ENCODE measurements at regions not wholly inside any gene's neighbourhood (a gene's known extent, or its start where the extent isn't known, plus 50 kb on each side); places are given as distances from the start of the nearest gene placed in this dataset.

GRCh38 chr1:39152923-39153322, 51.6 kb upstream of the MACF1 start:
- H4K20me1 ChIP-seq (ENCODE audit: insufficient read depth, low read length) = no peaks in the 10 kb centered on the region
- H3K36me3 ChIP-seq (replicated peaks; ENCODE audit: insufficient read depth, low read length) = no peaks in the 10 kb centered on the region
- DNase-seq = no peak
- no peaks in the 10 kb centered on the region for H3K27me3 ChIP-seq (replicated peaks; ENCODE audit: insufficient read depth, low read length)
- TF ChIP-seq CTCF (IDR thresholded peaks at IDR 0.05; ENCODE audit: low read length) (no peak), EZH2phosphoT487 (IDR thresholded peaks at IDR 0.05; ENCODE audit: low read length) (no peak)
- no peak overlapping the region for H3K4me3 ChIP-seq (ENCODE audit: low read length)
- no peaks in the 10 kb centered on the region for H3K9me3 ChIP-seq (replicated peaks; ENCODE audit: insufficient read depth, low read length)
- H3K4me2 ChIP-seq (ENCODE audit: low read depth, low read length) = no peak overlapping the region
- peaks cover 4% of the 10 kb centered on the region; the same call in 1 of the 2 replicates for H3F3A ChIP-seq (ENCODE audit: insufficient read depth, low read length)
- no peak overlapping the region for H3K9ac ChIP-seq (ENCODE audit: low read length)
- no peaks in the 10 kb centered on the region for H3K9me2 ChIP-seq (replicated peaks; ENCODE audit: insufficient read depth, low read length)
- H3K4me1 ChIP-seq (ENCODE audit: low read length) = peaks cover 24% of the 10 kb centered on the region
- H3K79me2 ChIP-seq (ENCODE audit: low read length) = no peaks in the 10 kb centered on the region
- no peak overlapping the region for H3K27ac ChIP-seq (ENCODE audit: low read length)
- H2AFZ ChIP-seq (ENCODE audit: low read length) = no peak overlapping the region

GRCh38 chr1:39153684-39154083, 50.8 kb upstream of the MACF1 start:
- H3K4me1 ChIP-seq (ENCODE audit: low read length) = peaks cover 24% of the 10 kb centered on the region
- H3K79me2 ChIP-seq (ENCODE audit: low read length) = no peaks in the 10 kb centered on the region
- H3K9me2 ChIP-seq (replicated peaks; ENCODE audit: insufficient read depth, low read length) = no peaks in the 10 kb centered on the region
- H3K4me2 ChIP-seq (ENCODE audit: low read depth, low read length) = no peak overlapping the region
- no peaks in the 10 kb centered on the region for H3K36me3 ChIP-seq (replicated peaks; ENCODE audit: insufficient read depth, low read length)
- no peaks in the 10 kb centered on the region for H3K27me3 ChIP-seq (replicated peaks; ENCODE audit: insufficient read depth, low read length)
- H3K27ac ChIP-seq (ENCODE audit: low read length) = no peak overlapping the region
- H3K9ac ChIP-seq (ENCODE audit: low read length) = no peak overlapping the region
- DNase-seq = no peak
- H2AFZ ChIP-seq (ENCODE audit: low read length) = no peak overlapping the region
- no peaks in the 10 kb centered on the region for H4K20me1 ChIP-seq (ENCODE audit: insufficient read depth, low read length)
- TF ChIP-seq EZH2phosphoT487 (IDR thresholded peaks at IDR 0.05; ENCODE audit: low read length) = no peak
- no peak for TF ChIP-seq CTCF (IDR thresholded peaks at IDR 0.05; ENCODE audit: low read length)
- no peak for TF ChIP-seq EZH2 (optimal IDR thresholded peaks at IDR 0.05; ENCODE audit: low read depth, low read length)
- peaks cover 4% of the 10 kb centered on the region; the same call in 1 of the 2 replicates for H3F3A ChIP-seq (ENCODE audit: insufficient read depth, low read length)
- H3K4me3 ChIP-seq (ENCODE audit: low read length) = no peak overlapping the region
- H3K9me3 ChIP-seq (replicated peaks; ENCODE audit: insufficient read depth, low read length) = no peaks in the 10 kb centered on the region

GRCh38 chr1:39154553-39155421, 49.7 kb upstream of the MACF1 start:
- H3K4me1 ChIP-seq (ENCODE audit: low read length) = peaks cover 24% of the 10 kb centered on the region
- H2AFZ ChIP-seq (ENCODE audit: low read length) = no peak overlapping the region
- no peak overlapping the region for H3K4me3 ChIP-seq (ENCODE audit: low read length)
- TF ChIP-seq EZH2 (optimal IDR thresholded peaks at IDR 0.05; ENCODE audit: low read depth, low read length) (no peak), EZH2phosphoT487 (IDR thresholded peaks at IDR 0.05; ENCODE audit: low read length) (no peak), CTCF (IDR thresholded peaks at IDR 0.05; ENCODE audit: low read length) (no peak)
- no peaks in the 10 kb centered on the region for H3K79me2 ChIP-seq (ENCODE audit: low read length)
- H3K27ac ChIP-seq (ENCODE audit: low read length) = no peak overlapping the region
- no peaks in the 10 kb centered on the region for H3K9me2 ChIP-seq (replicated peaks; ENCODE audit: insufficient read depth, low read length)
- no peak overlapping the region for H3K9ac ChIP-seq (ENCODE audit: low read length)
- peaks cover 4% of the 10 kb centered on the region; the same call in 1 of the 2 replicates for H3F3A ChIP-seq (ENCODE audit: insufficient read depth, low read length)
- no peaks in the 10 kb centered on the region for H4K20me1 ChIP-seq (ENCODE audit: insufficient read depth, low read length)
- H3K27me3 ChIP-seq (replicated peaks; ENCODE audit: insufficient read depth, low read length) = no peaks in the 10 kb centered on the region
- H3K9me3 ChIP-seq (replicated peaks; ENCODE audit: insufficient read depth, low read length) = no peaks in the 10 kb centered on the region
- no peak for DNase-seq
- H3K36me3 ChIP-seq (replicated peaks; ENCODE audit: insufficient read depth, low read length) = no peaks in the 10 kb centered on the region
- no peak overlapping the region for H3K4me2 ChIP-seq (ENCODE audit: low read depth, low read length)

All from MM.1S (cell line).